HepG2 (cell line): ENCODE measurements at regions not wholly inside any gene's neighbourhood (a gene's known extent, or its start where the extent isn't known, plus 50 kb on each side); places are given as distances from the start of the nearest gene placed in this dataset.

Experiments used
- BRCA1 ChIP-seq: sonication (generic); formaldehyde crosslinking; IDR thresholded peaks from 2 replicates; pipeline ENCODE4 v1.4.0; 2020; ENCODE audit warnings: missing genetic modification reagents
- CEBPZ ChIP-seq: IDR thresholded peaks from 2 replicates; pipeline ENCODE4 v1.6.1; 2012; ENCODE audit warnings: low read length, improper control_type of control experiment
- CREM ChIP-seq, 2 experiments: sonication (generic) in 1 of 2; formaldehyde crosslinking in 1 of 2; IDR thresholded peaks; 2 replicates each; pipeline versions ENCODE4 v1.4.0 to v1.6.1; 2016 to 2020; ENCODE audit warnings: antibody characterized with exemption in 1 of 2, mild to moderate bottlenecking in 1 of 2, missing genetic modification reagents in 1 of 2
- CTCF ChIP-seq: sonication (generic); formaldehyde crosslinking; IDR thresholded peaks from 2 replicates; pipeline ENCODE4 v1.5.0; 2020; ENCODE audit warnings: mild to moderate bottlenecking, missing genetic modification reagents, moderate library complexity
- FOSL2 ChIP-seq: sonication (generic); formaldehyde crosslinking; IDR thresholded peaks from 2 replicates; pipeline ENCODE4 v1.4.0; 2020; ENCODE audit warnings: missing genetic modification reagents
- MNT ChIP-seq: fragments of 450-650 bp; IDR thresholded peaks from 2 replicates; pipeline ENCODE4 v1.6.1; 2016
- PBX2 ChIP-seq: IDR thresholded peaks from 2 replicates; pipeline ENCODE4 v1.6.1; 2016; ENCODE audit warnings: control low read depth
- ZBTB26 ChIP-seq: IDR thresholded peaks from 2 replicates; pipeline ENCODE4 v1.6.1; 2016; ENCODE audit warnings: missing compliant biosample characterization, missing genetic modification reagents, borderline replicate concordance
- ZBTB46 ChIP-seq: sonication (generic); formaldehyde crosslinking; IDR thresholded peaks from 2 replicates; pipeline ENCODE4 v1.4.0; 2020; ENCODE audit warnings: mild to moderate bottlenecking, missing genetic modification reagents, borderline replicate concordance
- ZC3H13 ChIP-seq: sonication (generic); formaldehyde crosslinking; IDR thresholded peaks from 2 replicates; pipeline ENCODE4 v1.8.1; 2023; ENCODE audit warnings: mild to moderate bottlenecking, missing genetic modification reagents, moderate library complexity
- ZNF138 ChIP-seq: sonication (generic); formaldehyde crosslinking; IDR thresholded peaks from 2 replicates; pipeline ENCODE4 v1.5.0; 2020; ENCODE audit warnings: mild to moderate bottlenecking, low read depth, missing genetic modification reagents
- ZNF337 ChIP-seq: sonication (generic); formaldehyde crosslinking; IDR thresholded peaks from 2 replicates; pipeline ENCODE4 v1.5.1; 2020; ENCODE audit warnings: missing genetic modification reagents, low read depth, mild to moderate bottlenecking, borderline replicate concordance
- ZNF777 ChIP-seq: sonication (generic); formaldehyde crosslinking; IDR thresholded peaks from 2 replicates; pipeline ENCODE4 v1.4.0; 2020; ENCODE audit warnings: missing genetic modification reagents

GRCh38 chr7:32256376-32256775, 186.2 kb upstream of the PDE1C start:
- TF ChIP-seq CTCF (CRISPR knock-in tag) (no peak), BRCA1 (no peak), ZNF777 (CRISPR knock-in tag) (no peak), ZBTB26 (CRISPR knock-in tag) (no peak), CREM (IDR thresholded peaks at IDR 0.05) (no peak), CREM (CRISPR knock-in tag; IDR thresholded peaks at IDR 0.05) (no peak), CEBPZ (no peak), ZNF337 (CRISPR knock-in tag) (no peak), FOSL2 (no peak), MNT (no peak), ZBTB46 (no peak), ZC3H13 (CRISPR knock-in tag) (no peak), ZNF138 (CRISPR knock-in tag) (no peak), PBX2 (CRISPR knock-in tag) (no peak)
